Neural crest cell (in vitro differentiated cells): ENCODE measurements at regions not wholly inside any gene's neighbourhood (a gene's known extent, or its start where the extent isn't known, plus 50 kb on each side); places are given as distances from the start of the nearest gene placed in this dataset.

Experiments used
- DNase-seq: peaks from one replicate; pipeline ENCODE4 v3.0.0; 2021; ENCODE audit warnings: low read depth, mixed read lengths, low spot score
- H3K27ac Mint-ChIP-seq: one replicate; pipeline ENCODE4 v1.8.0; 2021; ENCODE audit warnings: mild to moderate bottlenecking, mixed read lengths; ENCODE audit not compliant: unreplicated experiment
- H3K27me3 Mint-ChIP-seq: 2 replicates; pipeline ENCODE4 v1.8.0; 2021; ENCODE audit warnings: low read depth, mild to moderate bottlenecking, mixed read lengths
- H3K36me3 Mint-ChIP-seq: 2 replicates; pipeline ENCODE4 v1.8.0; 2021; ENCODE audit warnings: low read depth, mild to moderate bottlenecking, mixed read lengths
- H3K4me1 Mint-ChIP-seq: 2 replicates; pipeline ENCODE4 v1.8.0; 2021; ENCODE audit warnings: mixed read lengths
- H3K4me3 Mint-ChIP-seq: one replicate; pipeline ENCODE4 v1.8.0; 2021; ENCODE audit warnings: mild to moderate bottlenecking, mixed read lengths
- H3K9me3 Mint-ChIP-seq: 2 replicates; pipeline ENCODE4 v1.8.0; 2021; ENCODE audit warnings: mixed read lengths
- TF ChIP-seq, protein P1 (sequence below): fragments of 200-600 bp; sonication (generic); conservative IDR thresholded peaks from 2 replicates; pipeline ENCODE4 v1.5.0; 2021; ENCODE audit warnings: antibody characterized with exemption, mild to moderate bottlenecking

DNA sequence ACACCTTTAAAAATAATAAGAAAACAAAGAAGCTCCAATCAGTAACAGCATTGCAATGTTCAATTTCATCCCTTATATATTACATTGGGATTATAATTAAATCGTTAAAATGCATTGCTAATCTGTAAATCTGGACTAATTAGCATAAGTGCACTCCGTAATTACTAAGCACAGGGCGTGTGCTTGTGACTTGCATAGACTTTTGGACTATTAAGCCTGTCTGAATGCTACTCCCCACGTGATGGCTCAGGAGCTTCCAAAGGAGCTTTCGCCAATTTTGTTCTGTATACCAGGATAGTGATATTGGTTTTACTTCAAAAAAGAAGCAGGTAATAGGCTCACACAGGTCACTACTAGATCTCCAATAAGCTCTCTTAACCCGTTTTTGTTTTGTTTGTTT, 497.1 kb downstream of the SMARCA1 start:
- TF ChIP-seq, protein P1, sequence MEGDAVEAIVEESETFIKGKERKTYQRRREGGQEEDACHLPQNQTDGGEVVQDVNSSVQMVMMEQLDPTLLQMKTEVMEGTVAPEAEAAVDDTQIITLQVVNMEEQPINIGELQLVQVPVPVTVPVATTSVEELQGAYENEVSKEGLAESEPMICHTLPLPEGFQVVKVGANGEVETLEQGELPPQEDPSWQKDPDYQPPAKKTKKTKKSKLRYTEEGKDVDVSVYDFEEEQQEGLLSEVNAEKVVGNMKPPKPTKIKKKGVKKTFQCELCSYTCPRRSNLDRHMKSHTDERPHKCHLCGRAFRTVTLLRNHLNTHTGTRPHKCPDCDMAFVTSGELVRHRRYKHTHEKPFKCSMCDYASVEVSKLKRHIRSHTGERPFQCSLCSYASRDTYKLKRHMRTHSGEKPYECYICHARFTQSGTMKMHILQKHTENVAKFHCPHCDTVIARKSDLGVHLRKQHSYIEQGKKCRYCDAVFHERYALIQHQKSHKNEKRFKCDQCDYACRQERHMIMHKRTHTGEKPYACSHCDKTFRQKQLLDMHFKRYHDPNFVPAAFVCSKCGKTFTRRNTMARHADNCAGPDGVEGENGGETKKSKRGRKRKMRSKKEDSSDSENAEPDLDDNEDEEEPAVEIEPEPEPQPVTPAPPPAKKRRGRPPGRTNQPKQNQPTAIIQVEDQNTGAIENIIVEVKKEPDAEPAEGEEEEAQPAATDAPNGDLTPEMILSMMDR: no peak
- DNase-seq: no peak
- H3K36me3 Mint-ChIP-seq: peaks cover 11% of the 10 kb centered on the region
- no peaks in the 10 kb centered on the region for H3K4me1 Mint-ChIP-seq
- H3K9me3 Mint-ChIP-seq: peaks cover 4% of the 10 kb centered on the region
- no peak overlapping the region for H3K27ac Mint-ChIP-seq
- H3K27me3 Mint-ChIP-seq: no peaks in the 10 kb centered on the region
- no peak overlapping the region for H3K4me3 Mint-ChIP-seq

DNA sequence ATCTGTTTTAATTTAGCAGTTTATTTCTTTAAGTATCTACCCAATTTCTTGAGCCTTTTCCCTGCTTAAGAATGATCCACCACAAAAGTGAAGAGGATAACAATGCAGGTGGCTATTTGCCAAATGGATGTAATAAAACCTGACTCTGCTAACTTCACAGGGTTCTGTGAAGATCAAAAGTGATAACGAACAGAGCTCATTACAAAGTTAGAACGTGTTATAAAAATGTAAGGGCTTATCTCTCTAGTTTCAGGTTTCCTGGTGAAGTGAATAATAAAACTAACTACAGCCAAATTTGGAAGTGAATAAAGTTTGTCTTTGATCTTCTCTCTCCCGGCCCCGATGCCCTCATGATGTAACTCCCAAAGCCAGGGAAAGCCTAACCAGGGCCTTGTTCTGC, 497.9 kb downstream of the SMARCA1 start:
- no peaks in the 10 kb centered on the region for H3K27me3 Mint-ChIP-seq
- DNase-seq: no peak
- peaks cover 4% of the 10 kb centered on the region for H3K9me3 Mint-ChIP-seq

DNA sequence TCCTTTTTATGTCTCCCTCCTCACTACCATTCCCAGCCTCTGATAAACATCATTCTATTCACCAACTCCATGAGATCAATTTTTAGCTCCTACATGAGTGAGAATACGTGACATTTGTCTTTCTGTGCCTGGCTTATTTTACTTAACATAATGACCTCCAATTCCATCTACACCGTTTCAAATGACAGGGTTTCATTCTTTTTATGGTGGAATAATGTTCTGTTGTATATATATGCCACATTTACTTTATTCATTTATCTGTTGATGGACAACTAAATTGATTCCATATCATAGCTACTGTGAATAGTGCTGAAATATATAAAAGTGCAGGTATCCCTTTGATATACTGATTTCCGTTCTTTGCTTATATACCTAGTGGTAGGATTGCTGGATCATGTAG, 503.9 kb downstream of the SMARCA1 start:
- Mint-ChIP-seq H3K4me1 (peaks cover 13% of the 10 kb centered on the region), H3K27me3 (no peaks in the 10 kb centered on the region), H3K27ac (no peak overlapping the region), H3K36me3 (peaks cover 8% of the 10 kb centered on the region), H3K9me3 (peaks cover 4% of the 10 kb centered on the region), H3K4me3 (no peak overlapping the region)
- TF ChIP-seq, protein P1: no peak
- no peak for DNase-seq

More for the DNA sequence above, 497.9 kb downstream of the SMARCA1 start:
- Mint-ChIP-seq H3K36me3 (peaks cover 11% of the 10 kb centered on the region), H3K4me3 (no peak overlapping the region), H3K4me1 (no peaks in the 10 kb centered on the region), H3K27ac (no peak overlapping the region)
- TF ChIP-seq, protein P1: no peak

DNA sequence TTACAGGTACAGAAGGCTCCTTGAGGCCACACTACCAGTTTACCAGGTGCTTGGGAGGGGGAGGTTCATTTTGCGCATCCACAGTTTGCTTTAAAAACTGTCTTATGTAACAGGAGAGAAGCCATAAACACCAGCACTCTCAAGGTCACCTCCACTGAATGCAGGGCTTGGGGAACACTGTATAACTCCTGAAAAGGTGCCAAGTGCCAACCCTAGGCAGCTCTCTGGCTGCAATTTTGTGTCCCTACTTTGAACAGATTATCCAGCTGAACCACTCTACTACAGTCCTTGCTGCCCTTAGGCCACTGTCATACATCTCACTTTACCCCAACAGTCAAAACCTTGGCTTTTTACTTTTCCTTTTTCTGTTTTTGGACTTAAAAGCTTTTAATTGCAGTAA, 507.9 kb downstream of the SMARCA1 start:
- TF ChIP-seq, protein P1: no peak
- Mint-ChIP-seq H3K9me3 (no peaks in the 10 kb centered on the region), H3K4me1 (peaks cover 28% of the 10 kb centered on the region), H3K27ac (peak overlapping the region; percentile 70), H3K27me3 (no peaks in the 10 kb centered on the region), H3K4me3 (no peak overlapping the region), H3K36me3 (no peaks in the 10 kb centered on the region)
- DNase-seq: no peak

DNA sequence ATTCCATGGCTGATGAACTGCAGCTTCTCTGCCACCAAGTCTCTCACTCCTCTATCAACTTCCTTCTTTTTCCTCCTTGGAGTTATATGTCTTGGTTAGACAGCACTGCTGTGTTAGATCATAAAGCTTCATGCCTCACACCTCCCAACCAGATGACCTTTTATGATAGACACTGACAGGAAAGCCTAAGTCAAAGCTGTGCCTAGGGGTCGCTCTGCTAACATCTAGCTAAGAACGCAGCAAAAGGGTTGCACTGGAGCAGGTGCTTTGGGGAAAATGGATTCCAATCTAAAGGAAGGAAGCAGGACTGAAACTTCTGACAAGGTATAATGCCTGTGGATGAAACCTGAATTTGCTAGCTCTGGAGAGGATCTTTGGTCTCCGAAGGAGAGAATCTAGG, 509.7 kb downstream of the SMARCA1 start:
- Mint-ChIP-seq H3K4me1 (peaks cover 28% of the 10 kb centered on the region), H3K27ac (no peak overlapping the region), H3K4me3 (no peak overlapping the region), H3K36me3 (no peaks in the 10 kb centered on the region), H3K27me3 (no peaks in the 10 kb centered on the region), H3K9me3 (no peaks in the 10 kb centered on the region)
- DNase-seq: no peak
- TF ChIP-seq, protein P1: no peak

DNA sequence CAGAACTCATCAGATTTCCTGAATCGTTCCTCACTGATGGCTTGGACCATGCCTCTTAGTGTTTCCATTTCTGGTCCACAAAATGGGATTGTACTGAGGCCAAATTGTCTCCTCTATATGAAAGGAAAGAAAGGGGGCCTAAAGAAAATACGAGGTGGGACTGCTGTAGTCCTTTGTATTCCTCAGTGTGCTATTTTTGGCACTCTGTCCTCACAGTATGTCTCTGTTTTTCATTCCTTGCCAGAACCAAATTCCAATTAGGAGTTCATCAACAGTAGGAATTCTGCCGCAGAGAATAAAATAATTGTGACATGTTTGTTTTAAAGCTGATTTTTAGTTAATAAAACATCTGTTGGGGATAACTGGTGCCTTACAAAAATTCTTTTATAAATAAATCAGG, 515.7 kb downstream of the SMARCA1 start:
- Mint-ChIP-seq H3K27ac (no peak overlapping the region), H3K27me3 (no peaks in the 10 kb centered on the region), H3K36me3 (no peaks in the 10 kb centered on the region), H3K9me3 (peaks cover 3% of the 10 kb centered on the region), H3K4me1 (peaks cover 28% of the 10 kb centered on the region), H3K4me3 (no peak overlapping the region)
- TF ChIP-seq, protein P1: no peak
- no peak for DNase-seq
